ENCODE measurements at regions not wholly inside any gene's neighbourhood (a gene's known extent, or its start where the extent isn't known, plus 50 kb on each side); places are given as distances from the start of the nearest gene placed in this dataset.

- Histone ChIP-seq H3K36me3 (no peaks in the 10 kb centered on the region), H3K9me3 (no peaks in the 10 kb centered on the region), H3K27me3 (no peaks in the 10 kb centered on the region), H3K27ac (no peak overlapping the region), H3K4me1 (no peaks in the 10 kb centered on the region), H3K4me3 (no peak overlapping the region)
- no peak for TF ChIP-seq CTCF (IDR thresholded peaks at IDR 0.05)
- no peak for DNase-seq (ENCODE audit: low spot score)
Measured at GRCh38 chr6:78268591-78269452, 598.5 kb upstream of the IRAK1BP1 start.

- Histone ChIP-seq H3K9me3 (no peaks in the 10 kb centered on the region), H3K36me3 (no peaks in the 10 kb centered on the region), H3K4me1 (no peaks in the 10 kb centered on the region), H3K27me3 (no peaks in the 10 kb centered on the region), H3K4me3 (no peak overlapping the region), H3K27ac (no peak overlapping the region)
- TF ChIP-seq CTCF (IDR thresholded peaks at IDR 0.05), result no peak
- no peak for DNase-seq (ENCODE audit: low spot score)
Measured at GRCh38 chr6:78300885-78301284, 566.5 kb upstream of the IRAK1BP1 start.

- H3K27ac ChIP-seq, result no peak overlapping the region
- no peaks in the 10 kb centered on the region for H3K4me1 ChIP-seq
- no peak overlapping the region for H3K4me3 ChIP-seq
- no peak for DNase-seq (ENCODE audit: low spot score)
- no peaks in the 10 kb centered on the region for H3K36me3 ChIP-seq
- no peaks in the 10 kb centered on the region for H3K27me3 ChIP-seq
- TF ChIP-seq CTCF (IDR thresholded peaks at IDR 0.05), result no peak
- H3K9me3 ChIP-seq, result no peaks in the 10 kb centered on the region
Measured at GRCh38 chr6:78302411-78302810, 564.9 kb upstream of the IRAK1BP1 start.

- Histone ChIP-seq H3K4me1 (no peaks in the 10 kb centered on the region), H3K9me3 (no peaks in the 10 kb centered on the region), H3K27ac (no peak overlapping the region), H3K27me3 (no peaks in the 10 kb centered on the region), H3K36me3 (no peaks in the 10 kb centered on the region), H3K4me3 (no peak overlapping the region)
- no peak for TF ChIP-seq CTCF (IDR thresholded peaks at IDR 0.05)
- no peak for DNase-seq (ENCODE audit: low spot score)
Measured at GRCh38 chr6:78308025-78308424, 559.3 kb upstream of the IRAK1BP1 start.

- H3K36me3 ChIP-seq, result no peaks in the 10 kb centered on the region
- no peaks in the 10 kb centered on the region for H3K27me3 ChIP-seq
- no peaks in the 10 kb centered on the region for H3K9me3 ChIP-seq
- TF ChIP-seq CTCF (IDR thresholded peaks at IDR 0.05), result no peak
- DNase-seq (ENCODE audit: low spot score), result no peak
- no peak overlapping the region for H3K27ac ChIP-seq
- H3K4me3 ChIP-seq, result no peak overlapping the region
- no peaks in the 10 kb centered on the region for H3K4me1 ChIP-seq
Measured at GRCh38 chr6:78322068-78322845, 545.1 kb upstream of the IRAK1BP1 start.
